HG02973 (cell line): ENCODE measurements at regions not wholly inside any gene's neighbourhood (a gene's known extent, or its start where the extent isn't known, plus 50 kb on each side); places are given as distances from the start of the nearest gene placed in this dataset.
"Not testable (repeated sequence)": the region's sequence is repeated elsewhere in the genome, so short reads cannot be mapped to it uniquely, and the experiment has no call there.

Experiments
- ATAC-seq: cut with Tn5 transposase; IDR thresholded peaks from one replicate; pipeline ENCODE4 v1.9.1; 2021; ENCODE audit warnings: moderate library complexity; ENCODE audit not compliant: unreplicated experiment

- peak; percentile 95 for ATAC-seq
Observed at GRCh38 chr5:162209005-162209605, 141.5 kb downstream of the GABRG2 start.

GRCh38 chr5:162214551-162214950, 147.0 kb downstream of the GABRG2 start:
- no peak for ATAC-seq

- no peak for ATAC-seq
Observed at GRCh38 chr5:162217037-162217436, 149.5 kb downstream of the GABRG2 start.

GRCh38 chr5:162221910-162222309, 154.3 kb downstream of the GABRG2 start:
- ATAC-seq: no peak

GRCh38 chr5:162227075-162227474, 159.5 kb downstream of the GABRG2 start:
- ATAC-seq: no peak

- ATAC-seq: no peak
Observed at GRCh38 chr5:162230348-162230747, 162.8 kb downstream of the GABRG2 start.

GRCh38 chr5:162231522-162231921, 163.9 kb downstream of the GABRG2 start:
- ATAC-seq: no peak

- no peak for ATAC-seq
Observed at GRCh38 chr5:162240734-162241133, 173.2 kb downstream of the GABRG2 start.

GRCh38 chr5:162242416-162242815, 174.8 kb downstream of the GABRG2 start:
- ATAC-seq: no peak

- ATAC-seq: no peak
Observed at GRCh38 chr5:162243651-162244050, 176.1 kb downstream of the GABRG2 start.

GRCh38 chr5:162248107-162248713, 180.6 kb downstream of the GABRG2 start:
- peak; percentile 72 for ATAC-seq

GRCh38 chr5:162256711-162257110, 189.1 kb downstream of the GABRG2 start:
- no peak for ATAC-seq

- no peak for ATAC-seq
Observed at GRCh38 chr5:162268694-162269481, 201.3 kb downstream of the GABRG2 start.

GRCh38 chr5:162272417-162272816, 204.8 kb downstream of the GABRG2 start:
- ATAC-seq: no peak

GRCh38 chr5:162274679-162275078, 207.1 kb downstream of the GABRG2 start:
- no peak for ATAC-seq

GRCh38 chr5:162275387-162275786, 207.8 kb downstream of the GABRG2 start:
- ATAC-seq: not testable (repeated sequence)

GRCh38 chr5:162282191-162282590, 214.6 kb downstream of the GABRG2 start:
- no peak for ATAC-seq

- ATAC-seq: no peak
Observed at GRCh38 chr5:162283609-162284008, 216.0 kb downstream of the GABRG2 start.

GRCh38 chr5:162288647-162289296, 221.2 kb downstream of the GABRG2 start:
- ATAC-seq: peak; percentile 80

GRCh38 chr5:162289489-162289888, 221.9 kb downstream of the GABRG2 start:
- ATAC-seq: no peak

GRCh38 chr5:162299793-162300192, 232.2 kb downstream of the GABRG2 start:
- no peak for ATAC-seq

- no peak for ATAC-seq
Observed at GRCh38 chr5:162301356-162301755, 233.8 kb downstream of the GABRG2 start.
